ENCODE measurements at regions not wholly inside any gene's neighbourhood (a gene's known extent, or its start where the extent isn't known, plus 50 kb on each side); places are given as distances from the start of the nearest gene placed in this dataset.

GRCh38 chr22:48301421-48301820 lies 1526.3 kb downstream of the BRD1 start:
- TF ChIP-seq EZH2 (IDR thresholded peaks at IDR 0.05; ENCODE audit: insufficient read depth, poor library complexity, severe bottlenecking) (no peak), EZH2phosphoT487 (IDR thresholded peaks at IDR 0.05; ENCODE audit: insufficient read depth, low read depth) (no peak)
